ENCODE measurements at regions not wholly inside any gene's neighbourhood (a gene's known extent, or its start where the extent isn't known, plus 50 kb on each side); places are given as distances from the start of the nearest gene placed in this dataset.
A peak's percentile ranks its signal among the peaks of the same experiment; 100 is the strongest.

- TF ChIP-seq CTCF (conservative IDR thresholded peaks at IDR 0.05; ENCODE audit: control insufficient read depth, insufficient read depth, low read depth, low read length), result no peak
- H3K4me3 ChIP-seq (ENCODE audit: control insufficient read depth, low read depth, low read length), result no peak overlapping the region
- peak; percentile 65 for DNase-seq (ENCODE audit: low read depth)
These were observed 472.9 kb upstream of the THBS1 start for GRCh38 chr15:39108021-39108420.

- peak; percentile 59 for DNase-seq (ENCODE audit: low read depth)
- no peak overlapping the region for H3K4me3 ChIP-seq (ENCODE audit: control insufficient read depth, low read depth, low read length)
- no peak for TF ChIP-seq CTCF (conservative IDR thresholded peaks at IDR 0.05; ENCODE audit: control insufficient read depth, insufficient read depth, low read depth, low read length)
These were observed 470.5 kb upstream of the THBS1 start for GRCh38 chr15:39110336-39110735.

- H3K4me3 ChIP-seq (ENCODE audit: control insufficient read depth, low read depth, low read length), result no peak overlapping the region
- DNase-seq (ENCODE audit: low read depth), result peak; percentile 17
- TF ChIP-seq CTCF (conservative IDR thresholded peaks at IDR 0.05; ENCODE audit: control insufficient read depth, insufficient read depth, low read depth, low read length), result no peak
These were observed 470.1 kb upstream of the THBS1 start for GRCh38 chr15:39110746-39111145.

- no peak for DNase-seq (ENCODE audit: low read depth)
- TF ChIP-seq CTCF (conservative IDR thresholded peaks at IDR 0.05; ENCODE audit: control insufficient read depth, insufficient read depth, low read depth, low read length), result no peak
These were observed 467.1 kb upstream of the THBS1 start for GRCh38 chr15:39113741-39114140.

GRCh38 chr15:39114690-39115378, 466.0 kb upstream of the THBS1 start:
- no peak for TF ChIP-seq CTCF (conservative IDR thresholded peaks at IDR 0.05; ENCODE audit: control insufficient read depth, insufficient read depth, low read depth, low read length)
- no peak overlapping the region for H3K4me3 ChIP-seq (ENCODE audit: control insufficient read depth, low read depth, low read length)
- no peak for DNase-seq (ENCODE audit: low read depth)

More at GRCh38 chr15:39113741-39114140, 467.1 kb upstream of the THBS1 start:
- no peak overlapping the region for H3K4me3 ChIP-seq (ENCODE audit: control insufficient read depth, low read depth, low read length)

GRCh38 chr15:39115379-39116057, 465.4 kb upstream of the THBS1 start:
- TF ChIP-seq CTCF (conservative IDR thresholded peaks at IDR 0.05; ENCODE audit: control insufficient read depth, insufficient read depth, low read depth, low read length), result no peak
- H3K4me3 ChIP-seq (ENCODE audit: control insufficient read depth, low read depth, low read length), result no peak overlapping the region
- peak; percentile 50 for DNase-seq (ENCODE audit: low read depth)
